Body of pancreas (tissue), 4 donors: ENCODE measurements at regions not wholly inside any gene's neighbourhood (a gene's known extent, or its start where the extent isn't known, plus 50 kb on each side); places are given as distances from the start of the nearest gene placed in this dataset.
"Not testable (repeated sequence)": the region's sequence is repeated elsewhere in the genome, so short reads cannot be mapped to it uniquely, and the experiment has no call there.

Experiments
- ATAC-seq: fragments of 150-250 bp; one replicate; pipeline ENCODE4 v1.9.1; 2016
- DNase-seq, 4 donors: peaks; one replicate each; pipeline ENCODE4 v3.0.0-alpha.2; 2019
- H3K27ac ChIP-seq, 4 donors: fragments of 200-600 bp; sonication (generic); 1 replicate in 3 of 4; 2 replicates in 1 of 4; pipeline versions ENCODE4 v1.5.1 to v1.6.1; 2016 to 2019; ENCODE audit warnings: mild to moderate bottlenecking in 1 of 4, mixed read lengths in 1 of 4, moderate library complexity in 1 of 4
- H3K27me3 ChIP-seq, 2 donors: fragments of 200-600 bp; sonication (generic); one replicate each; pipeline ENCODE4 v1.6.0; 2016; ENCODE audit warnings: mild to moderate bottlenecking in 1 of 2
- H3K36me3 ChIP-seq, 2 donors: fragments of 200-600 bp; sonication (generic); replicated peaks in 1 of 2; 2 replicates each; pipeline ENCODE4 v1.5.1; 2016; ENCODE audit warnings: low read depth in 2 of 2; ENCODE audit not compliant: insufficient read depth in 1 of 2
- H3K4me1 ChIP-seq: fragments of 200-600 bp; sonication (generic); one replicate; pipeline ENCODE4 v1.6.0; 2016
- H3K4me3 ChIP-seq, 2 donors: fragments of 200-600 bp; sonication (generic); 1 replicate in 1 of 2; 2 replicates in 1 of 2; pipeline ENCODE4 v1.5.1; 2016 to 2019
- H3K9me3 ChIP-seq, 3 donors: fragments of 200-600 bp; sonication (generic); 1 replicate in 2 of 3; 2 replicates in 1 of 3; pipeline ENCODE4 v1.5.1; 2016
- CTCF ChIP-seq, 7 experiments: fragments of 450-650 bp in 4 of 7; fragments of 200-600 bp in 3 of 7; sonication (generic) in 3 of 7; IDR thresholded peaks; one replicate each; pipeline ENCODE4 v1.5.1; 2016 to 2019; ENCODE audit warnings: antibody characterized with exemption in 7 of 7
- POLR2A ChIP-seq, 3 donors: fragments of 450-650 bp; IDR thresholded peaks; one replicate each; pipeline ENCODE4 v1.6.1; 2016; ENCODE audit warnings: antibody characterized with exemption in 3 of 3, mild to moderate bottlenecking in 2 of 3
- WGBS, 2 donors: methylation state at CpG; one replicate each; pipeline ENCODE4 v1.1.5; 2017; 5-methylcytosine and 5-hydroxymethylcytosine counted together
- intact Hi-C: fragments of 100-400 bp; cut with DNase I; formaldehyde crosslinking; loops from one replicate; pipeline ENCODE4 v1.15.1; 2023

GRCh38 chr21:15210235-15210678 lies 145.5 kb upstream of the NRIP1 start:
- TF ChIP-seq CTCF (IDR thresholded peaks at IDR 0.05): peak in 1 of 7 experiments; percentile 9
- no peak for TF ChIP-seq POLR2A (IDR thresholded peaks at IDR 0.05)
- ATAC-seq (no peak), DNase-seq (peak in 3 of 4 donors; percentile 53 to 60 (median 56))
- Histone ChIP-seq H3K4me1 (no peaks in the 10 kb centered on the region), H3K27me3 (no peaks in the 10 kb centered on the region), H3K36me3 (no peaks in the 10 kb centered on the region), H3K4me3 (no peak overlapping the region), H3K9me3 (no peaks in the 10 kb centered on the region), H3K27ac (no peak overlapping the region)
- WGBS, 2 donors: 38 to 55% methylated on average over 3 of the region's 3 CpGs
- intact Hi-C loops: no loop called here

- Histone ChIP-seq H3K4me1 (no peaks in the 10 kb centered on the region), H3K27me3 (no peaks in the 10 kb centered on the region), H3K36me3 (no peaks in the 10 kb centered on the region), H3K27ac (no peak overlapping the region), H3K4me3 (no peak overlapping the region), H3K9me3 (no peaks in the 10 kb centered on the region)
- TF ChIP-seq POLR2A (IDR thresholded peaks at IDR 0.05) (no peak), CTCF (IDR thresholded peaks at IDR 0.05) (no peak)
- 52 to 79% methylated on average over 5 of the region's 5 CpGs for WGBS, 2 donors
- ATAC-seq: no peak
- intact Hi-C loops: no loop called here
- no peak for DNase-seq
These were observed 146.8 kb upstream of the NRIP1 start for GRCh38 chr21:15211491-15212133.

- WGBS, 2 donors: 74 to 90% methylated on average over 2 of the region's 2 CpGs
- ATAC-seq (no peak), DNase-seq (no peak)
- Histone ChIP-seq H3K27me3 (no peaks in the 10 kb centered on the region), H3K27ac (no peak overlapping the region), H3K36me3 (no peaks in the 10 kb centered on the region), H3K4me1 (no peaks in the 10 kb centered on the region), H3K4me3 (no peak overlapping the region), H3K9me3 (no peaks in the 10 kb centered on the region)
- intact Hi-C loops: no loop called here
- TF ChIP-seq CTCF (IDR thresholded peaks at IDR 0.05) (no peak), POLR2A (IDR thresholded peaks at IDR 0.05) (no peak)
These were observed 147.4 kb upstream of the NRIP1 start for GRCh38 chr21:15212206-15212605.

- H3K27me3 ChIP-seq, H3K36me3 ChIP-seq, H3K9me3 ChIP-seq, H3K4me1 ChIP-seq, intact Hi-C loops, H3K4me3 ChIP-seq, ATAC-seq, DNase-seq, H3K27ac ChIP-seq: not testable (repeated sequence)
- 98% methylated on average over 8 of the region's 23 CpGs; no CpG with 5 or more reads in 1 of the 2 donors for WGBS, 2 donors
These were observed 153.7 kb upstream of the NRIP1 start for GRCh38 chr21:15218476-15218875.

GRCh38 chr21:15219039-15219438 lies 154.2 kb upstream of the NRIP1 start:
- no peak for TF ChIP-seq CTCF (IDR thresholded peaks at IDR 0.05)
- TF ChIP-seq POLR2A (IDR thresholded peaks at IDR 0.05): no peak
- no peak overlapping the region for H3K4me3 ChIP-seq
- ATAC-seq (no peak), DNase-seq (no peak)
- H3K4me1 ChIP-seq: peaks cover 10% of the 10 kb centered on the region
- no peak overlapping the region for H3K27ac ChIP-seq
- 80 to 95% methylated on average over 2 to 4 of the region's 5 CpGs for WGBS, 2 donors
- H3K36me3 ChIP-seq: no peaks in the 10 kb centered on the region
- no peaks in the 10 kb centered on the region for H3K9me3 ChIP-seq
- H3K27me3 ChIP-seq: no peaks in the 10 kb centered on the region
- intact Hi-C loops: no loop called here
